IPS DF 6.9 (cell line): ENCODE measurements at regions not wholly inside any gene's neighbourhood (a gene's known extent, or its start where the extent isn't known, plus 50 kb on each side); places are given as distances from the start of the nearest gene placed in this dataset.

ENCODE experiments used
- DNase-seq: peaks from one replicate; pipeline ENCODE4 v3.0.0-alpha.2; 2013; ENCODE audit warnings: low read depth, low spot score
- H3K27ac ChIP-seq: one replicate; pipeline ENCODE4 v1.5.1; 2013; ENCODE audit warnings: low read length, control low read depth
- H3K27me3 ChIP-seq: 2 replicates; pipeline ENCODE4 v1.6.1; 2013; ENCODE audit warnings: mild to moderate bottlenecking, low read length; ENCODE audit not compliant: control insufficient read depth, insufficient read depth
- H3K36me3 ChIP-seq: 2 replicates; pipeline ENCODE4 v1.6.1; 2013; ENCODE audit warnings: low read length; ENCODE audit not compliant: control insufficient read depth, insufficient read depth
- H3K4me1 ChIP-seq: 2 replicates; pipeline ENCODE4 v1.6.1; 2013; ENCODE audit warnings: low read length; ENCODE audit not compliant: control insufficient read depth, insufficient read depth
- H3K4me3 ChIP-seq: 2 replicates; pipeline ENCODE4 v1.5.1; 2013; ENCODE audit warnings: mild to moderate bottlenecking, low read length
- H3K9me3 ChIP-seq: 2 replicates; pipeline ENCODE4 v1.6.1; 2013; ENCODE audit warnings: low read length, inconsistent platforms; ENCODE audit not compliant: control insufficient read depth, insufficient read depth
- WGBS: extraction: QIAGEN DNeasy Blood & Tissue Kit; methylation state at CpG from one replicate; pipeline ENCODE4 v1.1.7; 2013; ENCODE audit warnings: mixed read lengths, missing lambda C conversion rate; ENCODE audit not compliant: insufficient read length, insufficient coverage; 5-methylcytosine and 5-hydroxymethylcytosine counted together

DNA sequence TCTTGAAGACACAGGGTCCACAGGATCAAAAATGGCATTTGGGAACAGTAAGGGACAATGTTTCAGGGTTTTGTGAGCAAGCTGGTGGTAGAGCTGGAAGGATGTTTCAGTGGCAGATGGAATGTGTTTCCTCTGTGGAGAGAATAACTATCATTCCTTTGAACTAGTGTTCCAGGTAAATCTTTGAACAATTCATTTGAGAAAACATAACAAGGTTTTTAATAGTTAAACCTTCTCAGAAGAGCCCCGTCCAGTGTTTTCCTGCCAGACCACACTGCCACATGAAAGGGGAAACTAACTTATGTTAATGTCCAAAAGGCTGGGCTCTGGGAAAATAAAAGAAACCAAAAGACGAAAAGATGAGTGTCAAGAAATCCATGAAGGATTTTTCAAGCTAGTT is 207.0 kb upstream of the ZNF462 start:
- no CpG with 5 or more reads among the region's 2 CpGs for WGBS

DNA sequence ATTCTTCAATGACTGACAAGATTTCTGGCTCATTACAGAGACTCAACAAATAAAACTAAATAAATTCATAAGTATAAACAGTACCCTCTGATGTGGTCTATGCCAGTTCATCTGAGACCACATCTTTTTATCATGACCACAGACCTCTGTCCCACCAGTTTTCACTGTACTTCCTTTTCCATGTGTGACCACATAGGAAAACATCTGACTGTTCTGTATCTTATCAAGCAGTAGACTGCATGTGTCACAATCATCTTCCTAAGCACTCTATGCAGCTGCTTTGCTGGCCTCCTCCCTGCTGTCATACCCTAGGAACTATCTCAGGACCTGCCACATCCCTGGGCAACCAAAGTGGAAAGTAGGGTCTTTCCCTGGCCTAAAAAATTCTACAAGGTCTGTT is 205.0 kb upstream of the ZNF462 start:
- H3K27me3 ChIP-seq = no peaks in the 10 kb centered on the region
- no peaks in the 10 kb centered on the region for H3K9me3 ChIP-seq
- no peak overlapping the region for H3K27ac ChIP-seq
- H3K36me3 ChIP-seq = no peaks in the 10 kb centered on the region
- no peak overlapping the region for H3K4me3 ChIP-seq
- DNase-seq = no peak
- H3K4me1 ChIP-seq = no peaks in the 10 kb centered on the region

More for the DNA sequence above, 207.0 kb upstream of the ZNF462 start:
- Histone ChIP-seq H3K9me3 (no peaks in the 10 kb centered on the region), H3K4me3 (no peak overlapping the region), H3K27me3 (no peaks in the 10 kb centered on the region), H3K27ac (no peak overlapping the region), H3K36me3 (no peaks in the 10 kb centered on the region), H3K4me1 (no peaks in the 10 kb centered on the region)
- no peak for DNase-seq

DNA sequence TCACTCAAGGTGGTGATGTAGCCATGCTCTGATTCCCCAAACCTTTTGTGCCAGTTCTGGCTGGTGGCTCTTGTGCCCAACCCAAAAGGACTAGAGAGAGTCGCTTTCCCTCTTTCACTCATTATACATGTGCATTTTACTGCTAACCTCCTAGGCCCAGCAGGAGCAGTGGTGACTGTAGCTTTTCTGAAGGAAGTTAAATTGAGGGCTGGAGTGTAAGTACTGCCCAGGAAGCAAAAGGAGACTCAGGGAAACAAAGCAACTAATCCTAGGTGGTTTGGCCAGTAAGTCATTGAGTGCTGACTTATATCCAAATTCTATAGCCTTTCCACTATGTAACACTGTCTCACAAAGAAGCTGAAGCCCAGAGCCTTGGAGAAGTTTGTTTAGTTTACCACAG is 194.4 kb upstream of the ZNF462 start:
- H3K4me1 ChIP-seq = no peaks in the 10 kb centered on the region
- no peak overlapping the region for H3K27ac ChIP-seq
- no peak for DNase-seq
- H3K27me3 ChIP-seq = no peaks in the 10 kb centered on the region; the same call in 1 of the 2 replicates
- H3K9me3 ChIP-seq = no peaks in the 10 kb centered on the region
- H3K36me3 ChIP-seq = no peaks in the 10 kb centered on the region
- no peak overlapping the region for H3K4me3 ChIP-seq
- WGBS = no CpG with 5 or more reads among the region's 1 CpG

DNA sequence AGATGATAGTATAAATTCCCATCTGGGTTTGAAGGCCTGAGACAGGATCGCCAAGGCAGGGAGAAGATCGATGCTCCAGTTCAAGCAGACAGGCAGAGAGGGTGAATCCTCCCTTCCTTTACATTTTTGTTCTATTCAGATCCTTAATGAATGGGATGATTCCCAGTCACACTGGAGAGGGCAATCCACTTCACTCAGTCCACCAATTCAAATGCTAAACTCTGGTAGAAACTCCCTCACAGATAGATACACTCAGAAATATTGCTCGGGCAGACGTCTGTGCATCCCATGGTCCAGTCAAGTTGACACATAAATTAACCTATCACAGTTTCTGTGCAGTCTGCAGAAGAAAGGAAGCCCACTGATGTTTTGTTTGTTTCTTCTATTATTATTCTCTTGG is 193.1 kb upstream of the ZNF462 start:
- Histone ChIP-seq H3K27me3 (no peaks in the 10 kb centered on the region; the same call in 1 of the 2 replicates), H3K4me1 (no peaks in the 10 kb centered on the region), H3K9me3 (no peaks in the 10 kb centered on the region), H3K4me3 (no peak overlapping the region), H3K36me3 (no peaks in the 10 kb centered on the region), H3K27ac (no peak overlapping the region)
- no CpG with 5 or more reads among the region's 4 CpGs for WGBS
- DNase-seq = no peak

DNA sequence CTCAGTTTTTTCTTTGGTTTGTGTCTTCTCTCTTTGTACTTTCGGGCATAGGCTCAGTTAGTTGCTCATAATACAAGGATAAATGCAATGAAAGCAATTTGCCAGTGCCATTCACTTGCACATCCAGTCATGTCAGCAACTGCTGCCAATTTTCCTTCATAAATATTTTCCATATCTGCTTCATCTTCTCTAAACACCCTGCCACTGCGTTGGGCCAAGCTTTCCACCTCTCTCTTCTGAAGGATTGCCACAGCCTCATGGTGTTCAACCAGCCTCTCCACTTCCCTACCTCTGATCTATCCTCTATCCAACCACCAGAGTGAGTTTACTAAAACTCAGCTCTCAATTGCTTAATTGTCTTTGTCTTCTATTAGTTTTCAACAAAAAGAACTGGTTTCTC is 192.5 kb upstream of the ZNF462 start:
- H3K4me3 ChIP-seq = no peak overlapping the region
- H3K9me3 ChIP-seq = no peaks in the 10 kb centered on the region
- H3K27ac ChIP-seq = no peak overlapping the region
- no peaks in the 10 kb centered on the region for H3K36me3 ChIP-seq
- no peaks in the 10 kb centered on the region; the same call in 1 of the 2 replicates for H3K27me3 ChIP-seq
- no peak for DNase-seq
- no CpG with 5 or more reads among the region's 2 CpGs for WGBS
- H3K4me1 ChIP-seq = no peaks in the 10 kb centered on the region

DNA sequence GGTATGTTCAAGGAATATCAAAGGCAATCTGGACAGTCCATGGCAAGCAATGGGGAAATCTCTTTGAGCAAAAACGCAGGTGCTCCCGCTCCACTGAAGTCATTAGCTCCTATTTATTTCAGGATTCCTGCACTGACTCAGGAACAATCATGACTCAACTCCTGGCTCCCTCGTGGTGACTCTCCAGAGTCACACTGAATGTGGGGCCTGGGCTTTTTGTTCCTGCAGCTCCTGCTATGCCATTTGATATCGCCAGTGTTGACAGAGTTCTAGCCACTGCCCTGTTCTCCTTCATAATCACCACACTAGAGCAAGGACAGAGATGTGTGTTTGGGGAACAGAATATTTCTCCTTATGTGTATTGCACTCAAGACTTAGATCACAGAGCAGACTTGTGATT is 187.2 kb upstream of the ZNF462 start:
- Histone ChIP-seq H3K4me1 (no peaks in the 10 kb centered on the region; the same call in 1 of the 2 replicates), H3K4me3 (no peak overlapping the region), H3K36me3 (no peaks in the 10 kb centered on the region), H3K27ac (no peak overlapping the region), H3K27me3 (no peaks in the 10 kb centered on the region), H3K9me3 (no peaks in the 10 kb centered on the region)
- WGBS = no CpG with 5 or more reads among the region's 4 CpGs
- no peak for DNase-seq

DNA sequence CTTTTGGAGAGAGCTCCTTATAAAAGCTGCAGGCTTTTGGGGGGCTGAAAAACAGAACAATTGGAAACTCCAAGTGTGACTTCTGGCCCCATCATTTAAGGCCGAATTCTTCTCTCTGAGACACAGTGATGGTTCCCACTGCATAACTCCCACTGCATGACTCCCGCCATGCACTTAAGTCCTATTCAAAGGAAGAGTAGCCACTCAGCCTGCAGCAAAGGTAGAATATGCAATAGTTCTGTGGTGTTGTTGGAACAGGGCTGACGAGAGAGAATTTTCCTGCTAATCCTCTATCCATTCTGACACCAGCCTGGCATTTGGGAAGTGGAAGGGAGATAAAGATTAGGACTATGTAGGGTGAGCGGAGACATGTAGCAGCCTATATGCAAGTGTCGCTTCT is 185.6 kb upstream of the ZNF462 start:
- Histone ChIP-seq H3K4me3 (no peak overlapping the region), H3K4me1 (no peaks in the 10 kb centered on the region; the same call in 1 of the 2 replicates), H3K27ac (no peak overlapping the region), H3K27me3 (no peaks in the 10 kb centered on the region), H3K9me3 (no peaks in the 10 kb centered on the region), H3K36me3 (no peaks in the 10 kb centered on the region)
- WGBS = no CpG with 5 or more reads among the region's 5 CpGs
- DNase-seq = no peak

DNA sequence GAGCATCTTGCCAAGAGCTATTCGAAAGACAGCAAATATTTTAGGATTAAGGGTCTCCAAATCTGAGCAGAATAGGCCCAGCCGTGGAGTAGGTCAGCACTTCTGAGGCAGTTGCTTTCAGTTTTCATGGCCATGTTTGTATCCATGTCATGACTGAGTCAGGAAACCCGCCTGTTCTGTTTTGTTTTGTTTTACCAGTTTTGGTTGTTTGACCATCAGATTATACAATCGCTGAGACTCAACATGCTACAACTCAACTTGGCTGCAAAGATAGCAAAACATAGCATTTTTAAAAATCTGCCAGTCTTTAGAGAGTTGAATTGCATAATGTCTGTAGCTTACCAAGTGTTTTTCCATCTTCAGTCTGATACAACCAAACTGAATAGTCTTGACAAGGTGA is 185.1 kb upstream of the ZNF462 start:
- no peak overlapping the region for H3K4me3 ChIP-seq
- no peak for DNase-seq
- no peaks in the 10 kb centered on the region for H3K36me3 ChIP-seq
- H3K27me3 ChIP-seq = no peaks in the 10 kb centered on the region
- H3K4me1 ChIP-seq = no peaks in the 10 kb centered on the region; the same call in 1 of the 2 replicates
- no peaks in the 10 kb centered on the region for H3K9me3 ChIP-seq
- WGBS = no CpG with 5 or more reads among the region's 4 CpGs
- no peak overlapping the region for H3K27ac ChIP-seq

DNA sequence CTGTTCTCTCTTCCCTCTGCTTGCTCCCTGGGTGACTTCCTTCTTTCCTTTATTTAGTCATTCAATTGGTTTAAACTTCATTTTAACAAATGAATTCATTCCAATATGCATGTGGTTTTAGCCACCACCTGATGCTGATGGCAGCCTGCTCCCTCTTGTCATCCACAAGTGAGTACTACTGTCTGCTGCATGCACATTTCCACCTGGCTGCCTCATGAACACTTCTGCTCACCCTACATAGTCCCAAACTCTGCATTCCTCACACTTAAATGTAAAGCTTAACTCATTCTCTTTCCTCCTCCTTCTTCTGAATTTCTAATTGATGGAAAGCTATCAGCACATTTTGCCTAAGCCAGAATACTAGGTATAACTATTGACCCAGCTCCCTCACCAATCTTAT is 184.7 kb upstream of the ZNF462 start:
- Histone ChIP-seq H3K4me3 (no peak overlapping the region), H3K27me3 (no peaks in the 10 kb centered on the region), H3K9me3 (no peaks in the 10 kb centered on the region), H3K4me1 (no peaks in the 10 kb centered on the region; the same call in 1 of the 2 replicates), H3K27ac (no peak overlapping the region), H3K36me3 (no peaks in the 10 kb centered on the region)
- DNase-seq = no peak

DNA sequence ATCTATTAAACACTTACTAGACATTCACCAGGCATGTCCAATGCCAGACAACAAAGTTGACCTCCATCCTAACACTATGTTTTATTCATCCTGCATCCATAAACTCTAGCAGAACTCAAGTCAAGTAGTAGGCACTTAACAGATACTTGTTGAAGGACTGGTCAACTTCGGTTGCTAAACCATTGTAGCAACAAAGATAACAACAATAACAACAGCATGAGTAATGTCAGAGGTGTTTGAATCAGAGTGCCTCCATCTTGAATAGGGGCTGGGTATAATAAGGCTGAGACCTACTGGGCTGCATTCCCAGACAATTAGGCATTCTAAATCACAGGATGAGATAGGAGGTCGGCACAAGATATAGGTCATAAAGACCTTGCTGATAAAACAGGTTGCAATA is 180.5 kb upstream of the ZNF462 start:
- Histone ChIP-seq H3K36me3 (no peaks in the 10 kb centered on the region), H3K27me3 (no peaks in the 10 kb centered on the region), H3K4me3 (no peak overlapping the region), H3K9me3 (no peaks in the 10 kb centered on the region), H3K4me1 (peaks cover 3% of the 10 kb centered on the region; the same call in 1 of the 2 replicates), H3K27ac (no peak overlapping the region)
- DNase-seq = no peak
- no CpG with 5 or more reads among the region's 2 CpGs for WGBS

DNA sequence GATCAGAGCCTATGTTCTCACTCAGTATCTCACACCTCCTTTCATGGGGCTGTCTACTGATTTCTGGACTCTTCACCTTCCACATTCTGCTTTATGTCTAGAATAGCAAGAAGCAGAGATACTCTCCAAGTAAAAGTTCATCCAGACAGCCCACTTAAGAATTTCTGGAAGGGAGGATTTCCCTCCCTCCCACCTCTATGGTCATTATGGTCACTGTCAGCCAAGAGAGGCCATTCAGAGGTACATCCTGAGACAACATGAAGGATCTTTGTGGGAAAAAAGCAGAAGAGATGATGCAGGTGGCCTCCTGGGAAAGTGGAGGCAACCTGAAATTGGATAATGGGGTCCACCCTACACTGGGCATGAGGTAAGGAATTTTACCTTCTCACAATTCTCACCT is 179.5 kb upstream of the ZNF462 start:
- Histone ChIP-seq H3K4me1 (peaks cover 3% of the 10 kb centered on the region; the same call in 1 of the 2 replicates), H3K9me3 (no peaks in the 10 kb centered on the region), H3K4me3 (no peak overlapping the region), H3K36me3 (no peaks in the 10 kb centered on the region), H3K27me3 (no peaks in the 10 kb centered on the region), H3K27ac (no peak overlapping the region)
- no peak for DNase-seq
